ENCODE measurements at regions not wholly inside any gene's neighbourhood (a gene's known extent, or its start where the extent isn't known, plus 50 kb on each side); places are given as distances from the start of the nearest gene placed in this dataset.

- 20% methylated on average over 1 of the region's 1 CpG for WGBS (ENCODE audit: insufficient coverage)
- H3K4me3 ChIP-seq (ENCODE audit: low read length), result no peak overlapping the region
- no peaks in the 10 kb centered on the region for H3K4me1 ChIP-seq (ENCODE audit: control insufficient read depth, insufficient read depth, low read length)
- no peak overlapping the region for H3K27ac ChIP-seq (ENCODE audit: low read length)
- no peak for DNase-seq
- no peaks in the 10 kb centered on the region for H3K36me3 ChIP-seq (ENCODE audit: control insufficient read depth, insufficient read depth, low read length)
- H3K27me3 ChIP-seq (ENCODE audit: control insufficient read depth, insufficient read depth, low read length), result no peaks in the 10 kb centered on the region
- H3K9me3 ChIP-seq (replicated peaks; ENCODE audit: control insufficient read depth, low read depth, low read length), result no peaks in the 10 kb centered on the region
These were observed 82.0 kb downstream of the TMEM168 start for GRCh38 chr7:112708236-112708635.
